AG20443 (cell line): ENCODE measurements at regions not wholly inside any gene's neighbourhood (a gene's known extent, or its start where the extent isn't known, plus 50 kb on each side); places are given as distances from the start of the nearest gene placed in this dataset.
"Not testable (repeated sequence)": the region's sequence is repeated elsewhere in the genome, so short reads cannot be mapped to it uniquely, and the experiment has no call there.

Source experiments
- DNase-seq: peaks from one replicate; pipeline ENCODE4 v3.0.0; 2012; ENCODE audit warnings: low spot score, mixed read lengths

GRCh38 chr2:10223932-10224720 lies 78.6 kb upstream of the HPCAL1 start:
- DNase-seq, result no peak

- no peak for DNase-seq
These were observed 78.0 kb upstream of the HPCAL1 start for GRCh38 chr2:10224734-10225133.

- DNase-seq, result no peak
These were observed 77.2 kb upstream of the HPCAL1 start for GRCh38 chr2:10225291-10226037.

- DNase-seq, result no peak
These were observed 76.5 kb upstream of the HPCAL1 start for GRCh38 chr2:10226038-10226724.

- no peak for DNase-seq
These were observed 73.9 kb upstream of the HPCAL1 start for GRCh38 chr2:10228611-10229365.

GRCh38 chr2:10229462-10230099 lies 73.1 kb upstream of the HPCAL1 start:
- DNase-seq, result no peak

GRCh38 chr2:10230499-10230898 lies 72.2 kb upstream of the HPCAL1 start:
- no peak for DNase-seq

GRCh38 chr2:10230921-10231320 lies 71.8 kb upstream of the HPCAL1 start:
- not testable (repeated sequence) for DNase-seq

- no peak for DNase-seq
These were observed 71.1 kb upstream of the HPCAL1 start for GRCh38 chr2:10231551-10232085.

GRCh38 chr2:10232096-10232815 lies 70.4 kb upstream of the HPCAL1 start:
- DNase-seq, result no peak

GRCh38 chr2:10233131-10234012 lies 69.3 kb upstream of the HPCAL1 start:
- no peak for DNase-seq

- DNase-seq, result no peak
These were observed 68.7 kb upstream of the HPCAL1 start for GRCh38 chr2:10234013-10234306.

GRCh38 chr2:10234409-10235094 lies 68.2 kb upstream of the HPCAL1 start:
- no peak for DNase-seq

GRCh38 chr2:10235099-10235908 lies 67.4 kb upstream of the HPCAL1 start:
- DNase-seq, result no peak

GRCh38 chr2:10235909-10236550 lies 66.7 kb upstream of the HPCAL1 start:
- DNase-seq, result no peak

- DNase-seq, result no peak
These were observed 65.9 kb upstream of the HPCAL1 start for GRCh38 chr2:10236571-10237391.
